GM18870 (cell line): ENCODE measurements at regions not wholly inside any gene's neighbourhood (a gene's known extent, or its start where the extent isn't known, plus 50 kb on each side); places are given as distances from the start of the nearest gene placed in this dataset.

Experiments
- ATAC-seq: cut with Tn5 transposase; IDR thresholded peaks from one replicate; pipeline ENCODE4 v1.9.1; 2021; ENCODE audit warnings: moderate library complexity; ENCODE audit not compliant: unreplicated experiment

GRCh38 chr18:11274144-11274794, 124.9 kb upstream of the PIEZO2 start:
- ATAC-seq, result no peak

- ATAC-seq, result no peak
These were observed 123.1 kb upstream of the PIEZO2 start for GRCh38 chr18:11272516-11272915.

- no peak for ATAC-seq
These were observed 122.6 kb upstream of the PIEZO2 start for GRCh38 chr18:11271954-11272353.

- ATAC-seq, result no peak
These were observed 119.9 kb upstream of the PIEZO2 start for GRCh38 chr18:11269257-11269656.

- no peak for ATAC-seq
These were observed 119.4 kb upstream of the PIEZO2 start for GRCh38 chr18:11268741-11269233.

- ATAC-seq, result no peak
These were observed 118.8 kb upstream of the PIEZO2 start for GRCh38 chr18:11268153-11268552.

GRCh38 chr18:11266781-11267480, 117.6 kb upstream of the PIEZO2 start:
- no peak for ATAC-seq

- no peak for ATAC-seq
These were observed 112.1 kb upstream of the PIEZO2 start for GRCh38 chr18:11261486-11261885.

- no peak for ATAC-seq
These were observed 111.6 kb upstream of the PIEZO2 start for GRCh38 chr18:11260961-11261461.

- ATAC-seq, result no peak
These were observed 110.2 kb upstream of the PIEZO2 start for GRCh38 chr18:11259469-11260150.

- no peak for ATAC-seq
These were observed 108.8 kb upstream of the PIEZO2 start for GRCh38 chr18:11258039-11258610.

- no peak for ATAC-seq
These were observed 106.9 kb upstream of the PIEZO2 start for GRCh38 chr18:11256251-11256650.

- no peak for ATAC-seq
These were observed 102.5 kb upstream of the PIEZO2 start for GRCh38 chr18:11251891-11252270.

- no peak for ATAC-seq
These were observed 102.0 kb upstream of the PIEZO2 start for GRCh38 chr18:11251229-11251890.

GRCh38 chr18:11249391-11249790, 100.0 kb upstream of the PIEZO2 start:
- ATAC-seq, result no peak

GRCh38 chr18:11247381-11247970, 98.1 kb upstream of the PIEZO2 start:
- no peak for ATAC-seq

GRCh38 chr18:11246495-11247300, 97.3 kb upstream of the PIEZO2 start:
- no peak for ATAC-seq

GRCh38 chr18:11245879-11246278, 96.5 kb upstream of the PIEZO2 start:
- no peak for ATAC-seq

- no peak for ATAC-seq
These were observed 88.1 kb upstream of the PIEZO2 start for GRCh38 chr18:11237484-11237883.

- no peak for ATAC-seq
These were observed 87.7 kb upstream of the PIEZO2 start for GRCh38 chr18:11237066-11237465.
